Ovary (tissue), 7 donors: ENCODE measurements at regions not wholly inside any gene's neighbourhood (a gene's known extent, or its start where the extent isn't known, plus 50 kb on each side); places are given as distances from the start of the nearest gene placed in this dataset.

ENCODE experiments used
- DNase-seq, 5 donors: peaks; one replicate each; pipeline ENCODE4 v3.0.0-alpha.2; 2019 to 2020
- H3K27ac ChIP-seq, 2 donors: fragments of 200-600 bp; one replicate each; pipeline versions ENCODE4 v1.5.1 to v1.8.0; 2019 to 2022
- H3K27me3 ChIP-seq: fragments of 200-600 bp; one replicate; pipeline ENCODE4 v1.8.0; 2022
- H3K36me3 ChIP-seq: fragments of 200-600 bp; sonication (generic); one replicate; pipeline ENCODE4 v1.5.1; 2019
- H3K4me1 ChIP-seq: one replicate; pipeline ENCODE4 v1.8.1; 2013; ENCODE audit warnings: mild to moderate bottlenecking, moderate library complexity; ENCODE audit not compliant: insufficient read depth
- H3K4me3 ChIP-seq: fragments of 200-600 bp; sonication (generic); one replicate; pipeline ENCODE4 v1.5.1; 2017
- H3K9me3 ChIP-seq, 2 donors: fragments of 200-600 bp in 1 of 2; sonication (generic) in 1 of 2; one replicate each; pipeline versions ENCODE4 v1.5.1 to v1.8.1; 2013 to 2019; ENCODE audit warnings: mild to moderate bottlenecking in 1 of 2, moderate library complexity in 1 of 2
- EP300 ChIP-seq: sonication (generic); formaldehyde crosslinking; IDR thresholded peaks from one replicate; pipeline ENCODE4 v1.6.1; 2017; ENCODE audit warnings: antibody characterized with exemption
- POLR2A ChIP-seq: fragments of 450-650 bp; IDR thresholded peaks from one replicate; pipeline ENCODE4 v1.6.1; 2017; ENCODE audit warnings: antibody characterized with exemption, mild to moderate bottlenecking, moderate library complexity
- WGBS, 3 donors: extraction: QIAGEN DNeasy Blood & Tissue Kit in 1 of 3; methylation state at CpG; one replicate each; pipeline versions ENCODE4 v1.1.5 to v1.1.7; 2013 to 2017; 5-methylcytosine and 5-hydroxymethylcytosine counted together
- intact Hi-C, 4 donors: fragments of 100-400 bp; cut with DNase I; formaldehyde crosslinking; loops; one replicate each; pipeline versions ENCODE4 v1.11.0 to v1.15.1; 2022 to 2023
- TF ChIP-seq, protein P1 (sequence below), 3 donors: fragments of 450-650 bp in 2 of 3; fragments of 200-600 bp in 1 of 3; IDR thresholded peaks; one replicate each; pipeline versions ENCODE4 v1.5.1 to v1.8.0; 2016 to 2022; ENCODE audit warnings: antibody characterized with exemption in 3 of 3, mild to moderate bottlenecking in 1 of 3
- donor health status: DM: no; HTN: no; CAD: no; lungs with moderate emphysema.
- donor health status: DM: no; HTN: no; CAD: no.
- donor health status: Bipolar disorder and iron deficiency.
- donor health status: DM: no; HTN: no; CAD: no.
- donor health status: DM: yes; HTN: yes; CAD: no.

DNA sequence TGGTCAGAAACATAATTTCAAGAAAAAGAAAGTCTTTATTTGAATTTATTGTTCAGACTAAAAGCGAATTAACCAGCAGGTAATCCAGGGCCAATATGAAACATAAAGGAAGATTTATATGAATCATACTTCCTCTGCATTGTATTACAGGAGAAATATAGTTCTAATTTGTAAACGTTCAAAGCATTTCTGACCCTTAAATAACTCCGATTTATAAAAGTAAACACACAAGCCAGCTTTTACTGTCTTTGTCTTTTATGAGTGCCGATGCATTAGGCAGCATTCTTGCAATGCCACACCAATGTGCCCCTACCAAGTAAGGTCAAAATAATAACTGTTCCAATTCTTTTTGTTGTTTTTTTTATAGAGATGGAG, 118.8 kb upstream of the RBBP8 start:
- Histone ChIP-seq H3K4me1 (no peaks in the 10 kb centered on the region), H3K9me3 (no peaks in the 10 kb centered on the region), H3K27ac (no peak overlapping the region), H3K27me3 (no peaks in the 10 kb centered on the region), H3K36me3 (no peaks in the 10 kb centered on the region), H3K4me3 (no peak overlapping the region)
- no peak for DNase-seq
- intact Hi-C loops: no loop called here
- TF ChIP-seq, protein P1, sequence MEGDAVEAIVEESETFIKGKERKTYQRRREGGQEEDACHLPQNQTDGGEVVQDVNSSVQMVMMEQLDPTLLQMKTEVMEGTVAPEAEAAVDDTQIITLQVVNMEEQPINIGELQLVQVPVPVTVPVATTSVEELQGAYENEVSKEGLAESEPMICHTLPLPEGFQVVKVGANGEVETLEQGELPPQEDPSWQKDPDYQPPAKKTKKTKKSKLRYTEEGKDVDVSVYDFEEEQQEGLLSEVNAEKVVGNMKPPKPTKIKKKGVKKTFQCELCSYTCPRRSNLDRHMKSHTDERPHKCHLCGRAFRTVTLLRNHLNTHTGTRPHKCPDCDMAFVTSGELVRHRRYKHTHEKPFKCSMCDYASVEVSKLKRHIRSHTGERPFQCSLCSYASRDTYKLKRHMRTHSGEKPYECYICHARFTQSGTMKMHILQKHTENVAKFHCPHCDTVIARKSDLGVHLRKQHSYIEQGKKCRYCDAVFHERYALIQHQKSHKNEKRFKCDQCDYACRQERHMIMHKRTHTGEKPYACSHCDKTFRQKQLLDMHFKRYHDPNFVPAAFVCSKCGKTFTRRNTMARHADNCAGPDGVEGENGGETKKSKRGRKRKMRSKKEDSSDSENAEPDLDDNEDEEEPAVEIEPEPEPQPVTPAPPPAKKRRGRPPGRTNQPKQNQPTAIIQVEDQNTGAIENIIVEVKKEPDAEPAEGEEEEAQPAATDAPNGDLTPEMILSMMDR (IDR thresholded peaks at IDR 0.05): no peak
- TF ChIP-seq POLR2A (no peak), EP300 (no peak)
- 47 to 53% (median 50%) methylated on average over 4 of the region's 4 CpGs for WGBS, 3 donors

- WGBS, 3 donors: 79 to 86% (median 79%) methylated on average over 17 to 18 of the region's 18 CpGs
- no peak for DNase-seq
- Histone ChIP-seq H3K36me3 (no peaks in the 10 kb centered on the region), H3K27me3 (no peaks in the 10 kb centered on the region), H3K9me3 (no peaks in the 10 kb centered on the region), H3K4me3 (no peak overlapping the region), H3K4me1 (no peaks in the 10 kb centered on the region), H3K27ac (no peak overlapping the region)
- intact Hi-C loops: no loop called here
- TF ChIP-seq, protein P1 (IDR thresholded peaks at IDR 0.05): no peak
- TF ChIP-seq POLR2A (no peak), EP300 (no peak)
Observed at GRCh38 chr18:22816266-22817176, 116.6 kb upstream of the RBBP8 start.

- no peak for TF ChIP-seq EP300
- TF ChIP-seq, protein P1 (IDR thresholded peaks at IDR 0.05): no peak
- no peak for TF ChIP-seq POLR2A
- Histone ChIP-seq H3K27ac (no peak overlapping the region), H3K4me3 (no peak overlapping the region), H3K27me3 (no peaks in the 10 kb centered on the region), H3K9me3 (no peaks in the 10 kb centered on the region), H3K36me3 (no peaks in the 10 kb centered on the region), H3K4me1 (no peaks in the 10 kb centered on the region)
- 9 to 17% (median 14%) methylated on average over 1 of the region's 1 CpG for WGBS, 3 donors
- DNase-seq: no peak
- intact Hi-C loops: no loop called here
Observed at GRCh38 chr18:22817844-22818243, 115.3 kb upstream of the RBBP8 start.

DNA sequence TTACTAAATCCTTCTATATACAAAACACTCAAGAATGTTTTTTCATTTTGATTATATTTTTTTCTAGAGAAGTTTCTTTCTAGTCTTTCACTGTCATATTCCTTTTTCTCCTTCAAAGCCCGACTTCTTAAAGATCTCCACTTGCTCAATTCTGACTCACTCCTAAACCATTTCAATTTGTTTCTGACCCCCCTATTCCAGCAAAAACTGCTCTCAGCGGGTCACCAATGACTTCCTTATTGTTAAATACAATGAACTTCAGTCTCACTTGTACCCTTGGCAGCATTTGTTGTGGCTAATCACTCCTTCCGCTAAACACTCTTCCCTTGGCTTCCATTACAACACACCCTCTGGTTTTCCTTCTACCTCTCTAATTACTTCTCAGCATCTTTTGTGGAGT, 111.1 kb upstream of the RBBP8 start:
- WGBS, 3 donors: 62 to 74% (median 66%) methylated on average over 3 of the region's 3 CpGs
- TF ChIP-seq EP300: no peak
- TF ChIP-seq POLR2A: no peak
- intact Hi-C loops: no loop called here
- Histone ChIP-seq H3K4me3 (no peak overlapping the region), H3K9me3 (no peaks in the 10 kb centered on the region), H3K27me3 (no peaks in the 10 kb centered on the region), H3K27ac (no peak overlapping the region), H3K4me1 (no peaks in the 10 kb centered on the region), H3K36me3 (no peaks in the 10 kb centered on the region)
- no peak for DNase-seq

GRCh38 chr18:22822841-22823508, 110.2 kb upstream of the RBBP8 start:
- no peak for DNase-seq
- no peaks in the 10 kb centered on the region for H3K36me3 ChIP-seq
- H3K4me3 ChIP-seq: no peak overlapping the region
- no peak overlapping the region for H3K27ac ChIP-seq
- no peaks in the 10 kb centered on the region for H3K27me3 ChIP-seq
- intact Hi-C loops: no loop called here
- no peaks in the 10 kb centered on the region for H3K4me1 ChIP-seq
- TF ChIP-seq EP300: no peak
- no peak for TF ChIP-seq POLR2A
- TF ChIP-seq, protein P1 (IDR thresholded peaks at IDR 0.05): no peak
- H3K9me3 ChIP-seq: no peaks in the 10 kb centered on the region
- 81 to 92% (median 83%) methylated on average over 3 of the region's 3 CpGs for whole genome bisulfite sequencing, 3 donors
